H9 (cell line): ENCODE measurements at regions not wholly inside any gene's neighbourhood (a gene's known extent, or its start where the extent isn't known, plus 50 kb on each side); places are given as distances from the start of the nearest gene placed in this dataset.

ENCODE experiments used
- DNase-seq: peaks from one replicate; pipeline ENCODE4 v3.0.0-alpha.2; 2017
- H2AFZ ChIP-seq: one replicate; pipeline ENCODE4 v1.6.1; 2013; ENCODE audit warnings: mild to moderate bottlenecking, low read length, control low read depth, moderate library complexity
- H2AK5ac ChIP-seq: 2 replicates; pipeline ENCODE4 v1.6.1; 2013; ENCODE audit warnings: low read length, control low read depth, mixed read lengths; ENCODE audit not compliant: insufficient read length
- H2BK120ac ChIP-seq: one replicate; pipeline ENCODE4 v1.6.1; 2013; ENCODE audit warnings: low read depth, mild to moderate bottlenecking, low read length, control low read depth, inconsistent platforms; ENCODE audit not compliant: poor library complexity, severe bottlenecking
- H2BK12ac ChIP-seq: 2 replicates; pipeline ENCODE4 v1.6.1; 2013; ENCODE audit warnings: low read length, control low read depth, mixed read lengths, low read depth; ENCODE audit not compliant: insufficient read length
- H2BK15ac ChIP-seq: 2 replicates; pipeline ENCODE4 v1.6.1; 2013; ENCODE audit warnings: low read depth, low read length, control low read depth
- H2BK20ac ChIP-seq: one replicate; pipeline ENCODE4 v1.6.1; 2013; ENCODE audit warnings: low read depth, mild to moderate bottlenecking, low read length, control low read depth, inconsistent platforms; ENCODE audit not compliant: poor library complexity, severe bottlenecking
- H2BK5ac ChIP-seq: 2 replicates; pipeline ENCODE4 v1.6.1; 2013; ENCODE audit warnings: low read length, control low read depth, mixed read lengths; ENCODE audit not compliant: insufficient read length
- H3K14ac ChIP-seq: 2 replicates; pipeline ENCODE4 v1.6.1; 2013; ENCODE audit warnings: low read length, control low read depth; ENCODE audit not compliant: insufficient read depth
- H3K18ac ChIP-seq: 2 replicates; pipeline ENCODE4 v1.6.1; 2013; ENCODE audit warnings: low read depth, mild to moderate bottlenecking, mixed read lengths, low read length, control low read depth; ENCODE audit not compliant: insufficient read length
- H3K23ac ChIP-seq: 2 replicates; pipeline ENCODE4 v1.6.1; 2013; ENCODE audit warnings: low read length, control low read depth, mixed read lengths, low read depth; ENCODE audit not compliant: insufficient read length
- H3K23me2 ChIP-seq: 2 replicates; pipeline ENCODE4 v1.6.1; 2013; ENCODE audit warnings: low read depth, mild to moderate bottlenecking, mixed read lengths, low read length, control low read depth; ENCODE audit not compliant: insufficient read length, poor library complexity, severe bottlenecking
- H3K27ac ChIP-seq: 2 replicates; pipeline ENCODE4 v1.5.1; 2013; ENCODE audit warnings: low read length, control low read depth, mixed read lengths, low read depth; ENCODE audit not compliant: insufficient read length
- H3K27me3 ChIP-seq: 2 replicates; pipeline ENCODE4 v1.6.1; 2013; ENCODE audit warnings: low read length, control low read depth, inconsistent platforms; ENCODE audit not compliant: insufficient read depth
- H3K4ac ChIP-seq: 2 replicates; pipeline ENCODE4 v1.6.1; 2013; ENCODE audit warnings: low read depth, mild to moderate bottlenecking, control low read depth, inconsistent platforms, low read length, moderate library complexity
- H3K4me1 ChIP-seq: 2 replicates; pipeline ENCODE4 v1.6.1; 2013; ENCODE audit warnings: low read length, control low read depth, inconsistent platforms; ENCODE audit not compliant: insufficient read depth
- H3K4me2 ChIP-seq: 2 replicates; pipeline ENCODE4 v1.6.1; 2013; ENCODE audit warnings: low read length, control low read depth, mixed read lengths; ENCODE audit not compliant: insufficient read length, insufficient read depth
- H3K56ac ChIP-seq: 2 replicates; pipeline ENCODE4 v1.6.1; 2013; ENCODE audit warnings: low read depth, mild to moderate bottlenecking, mixed read lengths, low read length, control low read depth; ENCODE audit not compliant: insufficient read length
- H3K79me1 ChIP-seq: 2 replicates; pipeline ENCODE4 v1.6.1; 2013; ENCODE audit warnings: low read depth, mild to moderate bottlenecking, moderate library complexity, low read length, control low read depth, inconsistent platforms; ENCODE audit not compliant: insufficient read depth, poor library complexity, severe bottlenecking
- H3K79me2 ChIP-seq: 2 replicates; pipeline ENCODE4 v1.6.1; 2013; ENCODE audit warnings: low read length, control low read depth, inconsistent platforms; ENCODE audit not compliant: insufficient read depth
- H3K9ac ChIP-seq: 2 replicates; pipeline ENCODE4 v1.6.1; 2013; ENCODE audit warnings: low read length, control low read depth, mixed read lengths; ENCODE audit not compliant: insufficient read length; ENCODE audit errors: extremely low read depth
- H3K9me3 ChIP-seq: one replicate; pipeline ENCODE4 v1.6.1; 2013; ENCODE audit warnings: low read depth, low read length, inconsistent platforms; ENCODE audit not compliant: control insufficient read depth
- H3T11ph ChIP-seq: one replicate; pipeline ENCODE4 v1.6.1; 2013; ENCODE audit warnings: mild to moderate bottlenecking, low read length, control low read depth, inconsistent platforms
- H4K20me1 ChIP-seq: one replicate; pipeline ENCODE4 v1.6.1; 2013; ENCODE audit not compliant: control insufficient read depth, insufficient read length, insufficient read depth
- H4K5ac ChIP-seq: 2 replicates; pipeline ENCODE4 v1.6.1; 2013; ENCODE audit warnings: low read depth, mild to moderate bottlenecking, mixed read lengths, low read length, control low read depth; ENCODE audit not compliant: insufficient read length
- H4K8ac ChIP-seq: replicated peaks from 2 replicates; pipeline ENCODE4 v1.6.1; 2013; ENCODE audit warnings: low read length, control low read depth, mixed read lengths, low read depth; ENCODE audit not compliant: insufficient read length
- H4K91ac ChIP-seq: 2 replicates; pipeline ENCODE4 v1.6.1; 2013; ENCODE audit warnings: low read depth, mild to moderate bottlenecking, moderate library complexity, mixed read lengths, low read length, control low read depth; ENCODE audit not compliant: insufficient read length
- H3K27ac Mint-ChIP-seq, 3 experiments: 2 replicates in 2 of 3; 3 replicates in 1 of 3; pipeline ENCODE4 v1.8.0; 2020 to 2021; ENCODE audit warnings: mixed read lengths in 3 of 3, mild to moderate bottlenecking in 1 of 3, moderate library complexity in 1 of 3
- H3K27me3 Mint-ChIP-seq: 2 replicates; pipeline ENCODE4 v1.8.0; 2021; ENCODE audit warnings: low read depth, mild to moderate bottlenecking, moderate library complexity, mixed read lengths
- H3K36me3 Mint-ChIP-seq, 3 experiments: 2 replicates in 2 of 3; 3 replicates in 1 of 3; pipeline ENCODE4 v1.8.0; 2020 to 2021; ENCODE audit warnings: low read depth in 3 of 3, mixed read lengths in 3 of 3; ENCODE audit not compliant: insufficient read depth in 1 of 3
- H3K4me1 Mint-ChIP-seq, 2 experiments: 2 replicates each; pipeline ENCODE4 v1.8.0; 2020; ENCODE audit warnings: mixed read lengths in 2 of 2
- H3K4me3 Mint-ChIP-seq, 2 experiments: 2 replicates in 1 of 2; 3 replicates in 1 of 2; pipeline ENCODE4 v1.8.0; 2020 to 2021; ENCODE audit warnings: mild to moderate bottlenecking in 2 of 2, mixed read lengths in 2 of 2, moderate library complexity in 1 of 2
- H3K9me3 Mint-ChIP-seq, 2 experiments: 2 replicates in 1 of 2; 3 replicates in 1 of 2; pipeline ENCODE4 v1.8.0; 2020; ENCODE audit warnings: mild to moderate bottlenecking in 2 of 2, mixed read lengths in 2 of 2, moderate library complexity in 1 of 2
- CTCF ChIP-seq: fragments of 200-600 bp; sonication (generic); conservative IDR thresholded peaks from 3 replicates; pipeline ENCODE4 v1.8.0; 2021; ENCODE audit warnings: antibody characterized with exemption, mild to moderate bottlenecking
- WGBS: extraction: QIAGEN DNeasy Blood & Tissue Kit; methylation state at CpG from one replicate; pipeline ENCODE4 v1.1.7; 2013; ENCODE audit warnings: missing lambda C conversion rate, low lambda C conversion rate, mixed read lengths; ENCODE audit not compliant: insufficient read length; ENCODE audit errors: extremely low coverage; 5-methylcytosine and 5-hydroxymethylcytosine counted together

GRCh38 chr14:83301791-83302190 lies 1768.1 kb upstream of the SEL1L start:
- Histone ChIP-seq H3T11ph (no peak overlapping the region), H4K5ac (no peak overlapping the region), H4K91ac (no peak overlapping the region), H4K20me1 (no peaks in the 10 kb centered on the region), H2AFZ (no peak overlapping the region), H3K23me2 (no peaks in the 10 kb centered on the region), H3K18ac (no peak overlapping the region), H2BK15ac (no peak overlapping the region), H3K4me2 (no peak overlapping the region), H3K4me1 (no peaks in the 10 kb centered on the region), H2BK12ac (no peak overlapping the region), H3K9me3 (no peaks in the 10 kb centered on the region), H3K4ac (no peak overlapping the region), H3K9ac (no peak overlapping the region), H2BK5ac (no peak overlapping the region), H3K56ac (no peak overlapping the region), H3K27me3 (no peaks in the 10 kb centered on the region), H3K79me2 (no peaks in the 10 kb centered on the region), H3K79me1 (no peaks in the 10 kb centered on the region), H4K8ac (no peak overlapping the region), H2AK5ac (no peak overlapping the region), H2BK120ac (no peak overlapping the region), H3K14ac (no peak overlapping the region), H2BK20ac (no peak overlapping the region), H3K23ac (no peak overlapping the region), H3K27ac (no peak overlapping the region)
- Mint-ChIP-seq H3K4me3 (no peak overlapping the region), H3K36me3 (no peaks in the 10 kb centered on the region), H3K27me3 (no peaks in the 10 kb centered on the region), H3K9me3 (no peaks in the 10 kb centered on the region), H3K27ac (no peak overlapping the region), H3K4me1 (no peaks in the 10 kb centered on the region)
- WGBS, result no CpG with 5 or more reads among the region's 3 CpGs
- no peak for TF ChIP-seq CTCF
- DNase-seq, result no peak
